GM23248 (cell line): ENCODE measurements at regions not wholly inside any gene's neighbourhood (a gene's known extent, or its start where the extent isn't known, plus 50 kb on each side); places are given as distances from the start of the nearest gene placed in this dataset.

Experiments
- DNase-seq: peaks from one replicate; pipeline ENCODE4 v3.0.0-alpha.2; 2015
- H2AFZ ChIP-seq: fragments of 200-600 bp; sonication (generic); 2 replicates; pipeline ENCODE4 v1.6.1; 2016; ENCODE audit warnings: antibody characterized with exemption
- H3F3A ChIP-seq: fragments of 200-600 bp; sonication (generic); 2 replicates; pipeline ENCODE4 v1.6.1; 2016; ENCODE audit warnings: mild to moderate bottlenecking, antibody characterized with exemption, mixed run types; ENCODE audit not compliant: insufficient read depth
- H3K27ac ChIP-seq: fragments of 200-600 bp; sonication (generic); 2 replicates; pipeline ENCODE4 v1.5.1; 2016; ENCODE audit warnings: mild to moderate bottlenecking
- H3K27me3 ChIP-seq: fragments of 200-600 bp; sonication (generic); replicated peaks from 2 replicates; pipeline ENCODE4 v1.6.1; 2016; ENCODE audit warnings: mild to moderate bottlenecking; ENCODE audit not compliant: insufficient read depth
- H3K36me3 ChIP-seq: fragments of 200-600 bp; sonication (generic); 2 replicates; pipeline ENCODE4 v1.6.1; 2016; ENCODE audit warnings: low read depth, mild to moderate bottlenecking
- H3K4me1 ChIP-seq: fragments of 200-600 bp; sonication (generic); 2 replicates; pipeline ENCODE4 v1.6.1; 2016; ENCODE audit warnings: mild to moderate bottlenecking; ENCODE audit not compliant: insufficient read depth
- H3K4me2 ChIP-seq: fragments of 200-600 bp; sonication (generic); one replicate; pipeline ENCODE4 v1.6.1; 2016; ENCODE audit warnings: mild to moderate bottlenecking; ENCODE audit not compliant: unreplicated experiment
- H3K4me3 ChIP-seq: fragments of 200-600 bp; sonication (generic); 2 replicates; pipeline ENCODE4 v1.5.1; 2016; ENCODE audit warnings: mild to moderate bottlenecking
- H3K79me2 ChIP-seq: fragments of 200-600 bp; sonication (generic); 2 replicates; pipeline ENCODE4 v1.6.1; 2016; ENCODE audit warnings: mild to moderate bottlenecking; ENCODE audit not compliant: insufficient read depth
- H3K9ac ChIP-seq: fragments of 200-600 bp; sonication (generic); 2 replicates; pipeline ENCODE4 v1.6.1; 2016; ENCODE audit warnings: mild to moderate bottlenecking
- H3K9me2 ChIP-seq: fragments of 200-600 bp; sonication (generic); 2 replicates; pipeline ENCODE4 v1.6.1; 2016; ENCODE audit warnings: mixed run types, mild to moderate bottlenecking, moderate library complexity; ENCODE audit not compliant: insufficient read depth
- H3K9me3 ChIP-seq: fragments of 200-600 bp; sonication (generic); one replicate; pipeline ENCODE4 v1.6.1; 2017; ENCODE audit warnings: low read depth
- H4K20me1 ChIP-seq: fragments of 200-600 bp; sonication (generic); 2 replicates; pipeline ENCODE4 v1.6.0; 2016; ENCODE audit not compliant: insufficient read depth
- EZH2 ChIP-seq: fragments of 200-600 bp; sonication (generic); IDR thresholded peaks from 2 replicates; pipeline ENCODE4 v1.6.1; 2018; ENCODE audit warnings: antibody characterized with exemption, mild to moderate bottlenecking; ENCODE audit not compliant: insufficient read depth, poor library complexity, severe bottlenecking
- EZH2phosphoT487 ChIP-seq: fragments of 200-600 bp; sonication (generic); IDR thresholded peaks from 2 replicates; pipeline ENCODE4 v1.6.1; 2018; ENCODE audit warnings: antibody characterized with exemption, moderate library complexity, mild to moderate bottlenecking, low read depth; ENCODE audit not compliant: insufficient read depth
- WGBS, 2 experiments: methylation state at CpG; one replicate each; pipeline ENCODE4 v1.1.6; 2015 to 2017; ENCODE audit warnings: low lambda C conversion rate in 2 of 2, low coverage in 1 of 2; ENCODE audit errors: missing lambda C conversion rate in 2 of 2; 5-methylcytosine and 5-hydroxymethylcytosine counted together
- in situ Hi-C: fragments of 300-500 bp; cut with MboI; formaldehyde crosslinking; loops from 2 replicates; pipeline ENCODE4 v1.15.0; 2020

GRCh38 chr2:45194596-45194995, 185.3 kb upstream of the SIX2 start:
- Histone ChIP-seq H3K79me2 (no peaks in the 10 kb centered on the region), H3K4me3 (no peak overlapping the region), H3K9me2 (no peaks in the 10 kb centered on the region), H3K27ac (no peak overlapping the region), H4K20me1 (no peaks in the 10 kb centered on the region), H3K36me3 (no peaks in the 10 kb centered on the region), H3K4me1 (peaks cover 3% of the 10 kb centered on the region), H3K4me2 (no peak overlapping the region), H3K27me3 (no peaks in the 10 kb centered on the region), H3K9ac (no peak overlapping the region), H3K9me3 (no peaks in the 10 kb centered on the region), H2AFZ (no peak overlapping the region), H3F3A (peaks cover 4% of the 10 kb centered on the region)
- peak; percentile 59 for DNase-seq
- WGBS, 2 experiments = 66 to 67% methylated on average over 3 of the region's 3 CpGs
- in situ Hi-C loops = no loop called here
- TF ChIP-seq EZH2 (no peak), EZH2phosphoT487 (no peak)

DNA sequence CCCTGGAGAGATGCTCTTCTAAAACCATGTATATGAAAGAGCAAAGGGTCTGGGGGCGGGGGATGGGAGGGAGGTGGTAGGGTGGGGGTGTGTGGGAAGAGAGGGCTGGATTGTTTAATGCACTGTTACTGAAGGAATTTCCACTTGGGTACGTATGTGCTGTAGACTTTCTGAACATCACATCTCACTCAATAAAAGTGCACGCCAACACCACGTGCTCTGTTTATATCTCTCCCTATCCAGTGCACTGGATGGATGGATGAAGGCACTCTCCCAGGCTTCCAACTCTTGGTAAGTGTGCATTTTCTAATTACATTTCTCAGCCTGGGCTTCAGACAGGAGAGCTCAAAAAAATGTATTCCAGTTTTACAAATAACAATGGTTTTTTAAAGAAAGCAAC, 184.3 kb upstream of the SIX2 start:
- DNase-seq = no peak
- H2AFZ ChIP-seq = no peak overlapping the region
- no peaks in the 10 kb centered on the region for H3K9me2 ChIP-seq
- TF ChIP-seq EZH2 (no peak), EZH2phosphoT487 (no peak)
- H3F3A ChIP-seq = no peaks in the 10 kb centered on the region
- H3K9ac ChIP-seq = no peak overlapping the region
- WGBS, 2 experiments = 93 to 100% methylated on average over 3 to 4 of the region's 4 CpGs
- H3K4me3 ChIP-seq = no peak overlapping the region
- H3K9me3 ChIP-seq = no peaks in the 10 kb centered on the region
- H3K36me3 ChIP-seq = no peaks in the 10 kb centered on the region
- H3K4me1 ChIP-seq = no peaks in the 10 kb centered on the region
- H3K27me3 ChIP-seq = no peaks in the 10 kb centered on the region
- in situ Hi-C loops = no loop called here
- no peak overlapping the region for H3K27ac ChIP-seq
- H3K4me2 ChIP-seq = no peak overlapping the region
- H3K79me2 ChIP-seq = no peaks in the 10 kb centered on the region
- H4K20me1 ChIP-seq = no peaks in the 10 kb centered on the region

GRCh38 chr2:45192991-45193390, 183.7 kb upstream of the SIX2 start:
- TF ChIP-seq EZH2phosphoT487 = no peak
- no peak for TF ChIP-seq EZH2
- Histone ChIP-seq H3K4me2 (no peak overlapping the region), H3F3A (no peaks in the 10 kb centered on the region), H3K4me1 (no peaks in the 10 kb centered on the region), H3K27ac (no peak overlapping the region), H2AFZ (no peak overlapping the region), H3K79me2 (no peaks in the 10 kb centered on the region), H3K4me3 (no peak overlapping the region), H4K20me1 (no peaks in the 10 kb centered on the region), H3K27me3 (no peaks in the 10 kb centered on the region), H3K9me2 (no peaks in the 10 kb centered on the region), H3K36me3 (no peaks in the 10 kb centered on the region), H3K9ac (no peak overlapping the region), H3K9me3 (no peaks in the 10 kb centered on the region)
- in situ Hi-C loops = no loop called here
- WGBS, 2 experiments = 69 to 70% methylated on average over 4 of the region's 4 CpGs
- no peak for DNase-seq

- H3K4me1 ChIP-seq = no peaks in the 10 kb centered on the region
- H4K20me1 ChIP-seq = no peaks in the 10 kb centered on the region
- WGBS, 2 experiments = 68 to 69% methylated on average over 5 of the region's 5 CpGs
- H3K9ac ChIP-seq = no peak overlapping the region
- no peaks in the 10 kb centered on the region for H3K36me3 ChIP-seq
- in situ Hi-C loops = no loop called here
- no peak overlapping the region for H3K27ac ChIP-seq
- H3K27me3 ChIP-seq = no peaks in the 10 kb centered on the region
- no peak overlapping the region for H3K4me3 ChIP-seq
- DNase-seq = no peak
- no peaks in the 10 kb centered on the region for H3K79me2 ChIP-seq
- TF ChIP-seq EZH2 = no peak
- no peaks in the 10 kb centered on the region for H3K9me3 ChIP-seq
- no peaks in the 10 kb centered on the region for H3F3A ChIP-seq
- no peak overlapping the region for H2AFZ ChIP-seq
- H3K9me2 ChIP-seq = no peaks in the 10 kb centered on the region
- no peak overlapping the region for H3K4me2 ChIP-seq
Measured at GRCh38 chr2:45192481-45192880, 183.2 kb upstream of the SIX2 start.

DNA sequence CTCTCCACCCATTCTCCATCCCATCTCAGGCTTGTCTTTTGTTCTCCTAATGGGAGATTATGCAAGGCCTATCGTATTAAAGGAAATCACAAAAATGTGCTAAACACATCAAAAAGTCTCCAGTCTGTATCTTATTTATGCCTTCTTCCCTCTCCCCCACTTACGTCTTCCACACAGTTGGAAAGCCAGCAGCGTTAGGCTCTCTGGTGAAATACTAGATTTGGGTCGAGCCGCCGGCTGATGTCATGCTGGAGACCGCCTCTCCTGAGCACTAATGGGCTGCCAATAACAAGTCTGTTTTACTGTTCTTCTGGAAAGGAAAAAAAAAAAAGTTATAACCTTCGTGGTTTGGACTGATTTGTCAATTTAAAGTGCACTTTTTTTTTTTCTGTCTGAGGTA, 182.7 kb upstream of the SIX2 start:
- H3K4me2 ChIP-seq = no peak overlapping the region
- no peaks in the 10 kb centered on the region for H3K4me1 ChIP-seq
- H3K27me3 ChIP-seq = no peaks in the 10 kb centered on the region
- no peaks in the 10 kb centered on the region for H3K9me3 ChIP-seq
- 56 to 62% methylated on average over 8 of the region's 8 CpGs for WGBS, 2 experiments
- H2AFZ ChIP-seq = no peak overlapping the region
- H3F3A ChIP-seq = no peaks in the 10 kb centered on the region
- DNase-seq = no peak
- no peaks in the 10 kb centered on the region for H4K20me1 ChIP-seq
- in situ Hi-C loops = no loop called here
- no peaks in the 10 kb centered on the region for H3K36me3 ChIP-seq
- no peak overlapping the region for H3K9ac ChIP-seq
- no peaks in the 10 kb centered on the region for H3K79me2 ChIP-seq
- no peak overlapping the region for H3K27ac ChIP-seq
- no peak overlapping the region for H3K4me3 ChIP-seq
- TF ChIP-seq EZH2phosphoT487 (no peak), EZH2 (no peak)
- no peaks in the 10 kb centered on the region for H3K9me2 ChIP-seq
